ENCODE measurements at regions not wholly inside any gene's neighbourhood (a gene's known extent, or its start where the extent isn't known, plus 50 kb on each side); places are given as distances from the start of the nearest gene placed in this dataset.

DNA sequence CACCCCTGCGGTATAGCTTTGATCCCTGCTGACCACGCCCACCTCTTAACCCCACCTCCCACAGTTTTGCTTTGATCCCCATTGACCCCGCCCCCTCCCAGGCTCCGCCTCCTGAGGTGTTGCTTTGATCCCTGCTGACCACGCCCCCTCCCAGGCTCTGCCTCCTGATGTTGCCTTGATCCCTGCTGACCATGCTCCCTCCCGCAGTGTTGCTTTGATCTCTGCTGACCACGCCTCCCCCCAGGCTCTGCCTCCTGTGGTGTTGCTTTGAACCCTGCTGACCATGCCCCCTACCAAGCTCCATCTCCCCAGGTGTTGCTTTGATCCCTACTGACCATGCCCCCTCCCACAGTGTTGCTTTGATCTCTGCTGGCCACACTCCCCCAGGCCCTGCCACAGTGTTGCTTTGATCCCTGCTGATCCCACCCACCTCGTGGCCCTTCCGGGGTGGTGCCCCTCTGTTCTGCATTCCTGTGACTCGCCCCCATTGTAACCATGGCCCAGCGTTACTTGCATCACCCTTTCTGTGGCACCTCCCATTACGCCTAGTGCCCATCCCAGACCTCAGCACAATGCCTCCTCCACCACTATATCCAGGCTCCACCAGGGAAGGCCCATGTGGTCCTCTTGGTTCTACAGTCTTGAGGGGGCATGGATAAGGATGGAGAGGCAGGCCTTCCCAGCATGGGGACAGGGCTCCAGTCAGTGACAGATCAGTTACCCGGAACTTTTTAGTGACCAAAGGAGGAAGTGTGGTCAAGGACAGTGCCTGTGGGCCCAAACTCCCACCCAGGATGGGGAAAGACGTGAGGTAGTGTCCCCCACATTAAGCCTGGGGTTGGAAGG, 70.8 kb downstream of the ADRA2C start:
- no peak for DNase-seq (ENCODE audit: low spot score in 2 of 2)
- no peak overlapping the region for H3K4me3 Mint-ChIP-seq

DNA sequence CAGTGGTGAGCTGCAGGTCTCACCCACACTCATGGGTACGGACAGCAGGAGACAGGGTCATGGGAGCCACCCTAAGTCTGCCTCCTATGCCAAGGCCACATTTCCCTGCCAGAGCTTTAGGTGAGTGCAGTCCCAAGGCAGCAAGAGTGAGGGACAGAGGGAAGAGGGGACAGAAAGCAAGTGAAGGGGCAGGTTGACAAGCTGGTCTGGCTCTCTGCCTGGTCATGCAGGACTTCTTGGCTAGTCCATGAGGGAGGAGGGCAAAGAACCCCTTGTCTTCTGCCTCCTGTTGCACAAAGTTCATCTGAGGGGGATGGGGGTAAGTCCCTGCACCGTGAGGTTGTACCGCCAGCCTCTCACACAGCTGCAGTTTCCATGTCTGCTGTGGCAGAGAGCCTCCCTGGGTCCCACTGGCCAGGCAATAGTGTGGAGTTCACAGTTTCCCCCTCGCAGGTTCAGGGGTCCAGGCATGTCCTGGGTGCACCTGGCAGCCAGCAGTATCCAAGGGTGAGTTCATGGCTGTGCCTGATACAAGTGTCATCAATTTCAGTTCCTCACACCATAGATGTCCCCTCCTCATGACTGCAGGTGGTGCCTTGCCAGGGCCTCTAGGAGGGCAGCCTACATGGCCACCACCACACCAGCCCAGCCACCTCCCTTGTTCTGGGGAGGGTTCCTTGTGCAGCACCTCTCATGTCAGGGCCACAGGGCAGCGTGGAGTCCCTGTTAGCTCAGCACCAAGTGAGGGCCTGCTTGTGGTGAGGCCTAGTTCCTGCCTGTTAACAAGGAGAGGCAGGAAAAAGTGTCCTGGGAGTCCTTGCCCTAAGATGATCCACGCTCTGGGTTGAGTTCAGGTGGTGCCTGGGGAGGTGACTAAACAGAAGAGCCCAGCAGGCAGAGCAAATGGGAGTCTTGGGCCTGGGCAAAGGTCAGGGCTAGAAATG, 72.5 kb downstream of the ADRA2C start:
- H3K27me3 Mint-ChIP-seq: peaks cover 32% of the 10 kb centered on the region
- ATAC-seq (ENCODE audit: low read depth) (no peak), DNase-seq (ENCODE audit: low spot score in 2 of 2) (no peak)
- no peak overlapping the region for H3K4me3 Mint-ChIP-seq
- peaks cover 6% of the 10 kb centered on the region for H3K9me3 Mint-ChIP-seq
- H3K4me1 Mint-ChIP-seq: peaks cover 10% of the 10 kb centered on the region
- no peaks in the 10 kb centered on the region for H3K36me3 Mint-ChIP-seq
- no peak overlapping the region for H3K27ac Mint-ChIP-seq

More for the DNA sequence above, 70.8 kb downstream of the ADRA2C start:
- Mint-ChIP-seq H3K9me3 (peaks cover 6% of the 10 kb centered on the region), H3K27me3 (peaks cover 37% of the 10 kb centered on the region), H3K36me3 (no peaks in the 10 kb centered on the region), H3K4me1 (peaks cover 10% of the 10 kb centered on the region), H3K27ac (no peak overlapping the region)
- no peak for ATAC-seq (ENCODE audit: low read depth)

DNA sequence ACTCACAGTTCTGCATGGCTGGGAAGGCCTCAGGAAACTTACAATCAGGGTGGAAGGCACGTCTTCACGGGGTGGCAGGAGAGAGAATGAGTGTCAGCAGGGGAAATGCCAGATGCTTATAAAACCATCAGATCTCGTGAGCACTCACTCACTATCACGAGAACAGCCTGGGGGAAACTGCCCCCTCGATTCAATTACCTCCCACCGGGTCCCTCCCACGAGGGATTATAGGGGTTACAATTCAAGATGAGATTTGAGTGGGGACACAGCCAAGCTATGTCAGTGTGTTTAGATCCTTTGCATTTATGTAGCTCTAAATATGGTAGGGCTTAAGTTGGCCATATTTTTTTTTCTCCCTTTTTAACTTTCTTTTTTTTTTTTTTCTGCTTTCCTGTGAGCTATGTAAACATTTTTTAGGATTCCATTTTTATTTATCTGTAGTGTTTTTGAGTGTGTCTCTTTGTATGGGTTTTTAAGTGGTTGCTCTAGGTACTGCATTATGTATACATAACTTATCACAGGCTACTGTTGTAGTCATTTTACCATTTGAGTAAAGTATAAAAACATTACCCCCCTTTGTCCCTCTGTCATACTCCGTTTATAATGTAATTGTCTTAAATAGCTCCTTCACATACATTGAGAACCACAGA, 79.0 kb downstream of the ADRA2C start:
- Mint-ChIP-seq H3K36me3 (no peaks in the 10 kb centered on the region), H3K4me3 (no peak overlapping the region), H3K27me3 (peaks cover 10% of the 10 kb centered on the region), H3K27ac (no peak overlapping the region), H3K4me1 (peaks cover 3% of the 10 kb centered on the region), H3K9me3 (peaks cover 5% of the 10 kb centered on the region)
- ATAC-seq (ENCODE audit: low read depth) (no peak), DNase-seq (ENCODE audit: low spot score in 2 of 2) (no peak)

DNA sequence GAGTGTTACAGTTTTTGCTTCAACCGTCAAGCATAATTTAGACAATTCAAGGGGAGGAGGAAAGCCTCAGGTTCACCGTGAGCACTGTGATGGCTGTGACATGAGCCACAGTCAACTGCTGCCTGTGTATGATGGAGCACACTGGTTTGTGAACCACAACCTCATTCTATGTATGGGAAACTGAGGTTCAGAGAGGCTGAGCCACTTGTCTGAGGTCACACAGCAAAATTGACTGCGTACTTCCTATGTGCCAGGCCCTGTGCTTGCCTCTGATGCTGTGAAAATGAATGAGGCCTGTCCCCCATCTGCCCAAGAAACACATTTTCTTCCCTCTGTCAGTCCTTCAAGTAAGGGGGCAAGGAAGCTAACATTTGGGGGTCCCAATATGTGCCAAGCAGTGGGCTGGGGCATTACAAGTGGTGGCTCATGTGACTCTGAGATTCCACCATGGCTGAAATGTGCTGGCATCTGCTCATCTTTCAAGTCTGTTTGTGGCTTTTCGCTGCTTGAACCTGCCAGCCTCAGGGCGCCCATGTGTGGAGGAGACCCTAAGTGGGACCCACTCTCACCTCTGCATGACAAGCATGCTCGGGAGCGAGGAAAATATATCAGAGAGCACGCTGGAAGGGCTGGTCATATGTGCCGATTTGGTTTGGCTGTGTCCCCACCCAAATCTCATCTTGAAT, 79.7 kb downstream of the ADRA2C start:
- H3K27me3 Mint-ChIP-seq: peaks cover 13% of the 10 kb centered on the region
- peaks cover 3% of the 10 kb centered on the region for H3K4me1 Mint-ChIP-seq
- H3K27ac Mint-ChIP-seq: no peak overlapping the region
- ATAC-seq (ENCODE audit: low read depth): no peak
- H3K9me3 Mint-ChIP-seq: peaks cover 8% of the 10 kb centered on the region
- no peak overlapping the region for H3K4me3 Mint-ChIP-seq
- DNase-seq (ENCODE audit: low spot score in 2 of 2): no peak
- peaks cover 2% of the 10 kb centered on the region for H3K36me3 Mint-ChIP-seq

DNA sequence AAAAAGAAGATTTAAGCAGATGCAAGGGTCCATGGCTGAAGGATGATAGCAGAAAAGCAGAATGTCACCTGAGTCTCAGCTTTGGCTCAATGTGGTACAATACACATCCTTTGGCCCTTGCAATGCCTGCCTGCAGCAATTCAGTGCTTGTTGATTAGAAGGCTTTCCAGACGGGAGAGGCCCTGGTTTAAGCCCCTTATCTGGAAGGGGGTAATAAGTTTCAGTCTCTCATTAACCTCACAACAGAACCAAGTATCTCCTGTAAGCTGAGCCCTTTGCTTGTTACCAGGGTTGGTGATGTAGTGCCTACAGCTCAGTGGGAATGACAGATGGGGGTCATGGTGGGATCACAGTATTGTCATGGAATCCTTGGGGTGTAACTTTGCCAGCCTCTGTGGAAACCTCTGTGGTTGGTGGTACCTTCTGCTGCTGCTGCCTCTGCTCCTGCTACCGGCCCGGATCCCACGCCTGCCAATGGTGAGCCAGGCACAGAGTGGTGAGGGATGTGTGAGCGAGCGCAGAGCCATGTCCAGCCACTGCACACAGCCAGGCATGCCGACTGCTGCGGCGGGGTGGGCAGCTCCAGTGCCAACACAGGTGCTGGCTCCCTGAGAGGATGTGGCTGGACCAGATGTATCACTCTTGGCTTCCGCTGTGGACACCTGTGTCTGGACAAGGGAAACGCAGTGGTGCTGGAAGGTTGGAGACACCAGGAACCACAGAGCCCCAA, 81.2 kb downstream of the ADRA2C start:
- Mint-ChIP-seq H3K27me3 (peaks cover 9% of the 10 kb centered on the region), H3K4me3 (no peak overlapping the region), H3K27ac (no peak overlapping the region), H3K4me1 (peaks cover 3% of the 10 kb centered on the region), H3K36me3 (peaks cover 2% of the 10 kb centered on the region), H3K9me3 (peaks cover 8% of the 10 kb centered on the region)
- DNase-seq (ENCODE audit: low spot score in 2 of 2) (no peak), ATAC-seq (ENCODE audit: low read depth) (no peak)

DNA sequence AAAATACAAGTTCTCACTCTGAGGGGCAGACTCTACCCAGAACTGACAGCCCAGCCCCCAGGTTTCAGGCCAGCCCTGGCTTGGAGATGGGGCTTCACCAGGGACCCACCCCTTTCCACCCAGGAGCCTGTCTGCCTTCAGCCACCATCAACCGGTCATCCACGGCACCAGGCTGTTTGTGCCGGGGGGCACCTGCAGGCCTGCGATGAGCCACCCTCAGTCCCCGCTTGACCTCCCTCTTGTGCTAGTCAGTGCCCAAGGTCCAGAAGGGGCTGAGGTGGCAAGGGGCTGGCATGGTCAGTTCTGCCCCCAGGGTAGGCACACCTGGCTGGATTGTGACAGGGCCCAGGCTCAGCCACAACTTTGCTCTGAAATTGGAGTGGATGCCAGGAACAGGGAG, 82.1 kb downstream of the ADRA2C start:
- Mint-ChIP-seq H3K9me3 (peaks cover 8% of the 10 kb centered on the region), H3K4me3 (no peak overlapping the region), H3K36me3 (peaks cover 2% of the 10 kb centered on the region), H3K4me1 (peaks cover 3% of the 10 kb centered on the region), H3K27ac (no peak overlapping the region), H3K27me3 (peaks cover 11% of the 10 kb centered on the region)
- ATAC-seq (ENCODE audit: low read depth) (no peak), DNase-seq (ENCODE audit: low spot score in 2 of 2) (no peak)

DNA sequence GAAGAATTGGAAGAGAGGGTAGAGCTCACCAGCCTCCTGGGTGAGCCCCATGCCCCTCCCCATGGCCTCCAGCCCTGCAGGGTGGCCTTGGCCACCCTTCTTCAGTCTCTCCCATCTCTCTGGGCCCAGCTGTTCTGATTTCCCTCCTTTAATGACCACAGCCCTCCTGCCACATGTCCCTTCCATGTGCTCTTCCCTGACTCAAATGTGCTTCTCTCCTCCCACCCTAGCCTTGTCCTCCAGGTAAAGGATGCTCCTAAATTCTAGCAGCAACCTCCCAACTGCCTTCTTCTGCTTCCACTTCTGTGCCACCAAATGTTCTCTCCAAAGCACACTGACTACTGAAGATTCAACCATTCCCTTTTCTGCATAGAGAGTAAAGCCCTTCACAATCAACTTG, 83.0 kb downstream of the ADRA2C start:
- no peak for DNase-seq (ENCODE audit: low spot score in 2 of 2)
- peaks cover 2% of the 10 kb centered on the region for H3K36me3 Mint-ChIP-seq
- no peaks in the 10 kb centered on the region for H3K4me1 Mint-ChIP-seq
- H3K27ac Mint-ChIP-seq: no peak overlapping the region
- no peak for ATAC-seq (ENCODE audit: low read depth)
- no peak overlapping the region for H3K4me3 Mint-ChIP-seq
- H3K27me3 Mint-ChIP-seq: peaks cover 14% of the 10 kb centered on the region
- H3K9me3 Mint-ChIP-seq: peaks cover 8% of the 10 kb centered on the region

DNA sequence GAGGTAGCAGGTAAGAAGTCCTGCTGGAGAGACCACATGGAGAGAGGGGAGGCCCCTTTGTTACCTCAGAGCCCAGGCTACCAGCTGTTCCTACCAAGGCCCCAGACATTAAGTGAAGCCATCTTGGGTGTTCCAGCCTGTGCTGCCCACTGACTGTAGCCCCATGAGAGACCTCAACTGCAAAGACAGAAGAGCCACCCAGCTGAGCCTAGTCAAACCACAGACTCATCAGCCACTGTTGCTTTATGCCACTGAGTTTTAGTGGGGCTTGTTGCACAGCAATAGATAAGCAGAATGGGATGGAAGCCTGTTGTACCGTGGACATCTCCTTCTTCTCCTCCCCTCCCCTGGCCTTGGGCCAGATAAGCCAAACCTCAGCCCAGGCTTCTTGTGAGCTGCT, 83.9 kb downstream of the ADRA2C start:
- H3K36me3 Mint-ChIP-seq: peaks cover 2% of the 10 kb centered on the region

DNA sequence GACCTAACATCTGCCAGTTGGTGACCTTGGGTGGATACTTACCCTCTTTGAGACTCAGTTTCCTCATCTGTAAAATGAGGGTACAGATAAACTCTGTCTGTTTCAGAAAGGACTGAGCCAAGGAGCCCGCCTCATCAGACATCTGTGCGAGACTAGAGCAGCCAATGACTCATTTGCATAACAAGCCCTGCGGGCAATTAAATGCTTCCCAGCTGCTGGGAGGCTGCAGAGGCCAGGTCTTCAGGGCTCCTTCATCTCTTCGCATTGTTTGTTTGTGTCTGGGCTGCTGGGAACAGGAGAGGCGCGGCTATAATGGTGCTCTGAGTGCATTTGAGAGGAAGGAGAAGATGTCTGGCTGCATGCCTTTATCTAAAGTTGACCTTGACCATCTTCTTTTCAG, 85.0 kb downstream of the ADRA2C start:
- Mint-ChIP-seq H3K27me3 (peaks cover 22% of the 10 kb centered on the region), H3K4me1 (no peaks in the 10 kb centered on the region), H3K27ac (no peak overlapping the region), H3K9me3 (peaks cover 8% of the 10 kb centered on the region), H3K4me3 (no peak overlapping the region), H3K36me3 (peaks cover 2% of the 10 kb centered on the region)
- no peak for DNase-seq (ENCODE audit: low spot score in 2 of 2)
- ATAC-seq (ENCODE audit: low read depth): no peak

More for the DNA sequence above, 83.9 kb downstream of the ADRA2C start:
- DNase-seq (ENCODE audit: low spot score in 2 of 2) (no peak), ATAC-seq (ENCODE audit: low read depth) (no peak)
- no peak overlapping the region for H3K27ac Mint-ChIP-seq
- H3K4me3 Mint-ChIP-seq: no peak overlapping the region
- H3K9me3 Mint-ChIP-seq: peaks cover 8% of the 10 kb centered on the region
- H3K4me1 Mint-ChIP-seq: no peaks in the 10 kb centered on the region
- peaks cover 17% of the 10 kb centered on the region for H3K27me3 Mint-ChIP-seq

DNA sequence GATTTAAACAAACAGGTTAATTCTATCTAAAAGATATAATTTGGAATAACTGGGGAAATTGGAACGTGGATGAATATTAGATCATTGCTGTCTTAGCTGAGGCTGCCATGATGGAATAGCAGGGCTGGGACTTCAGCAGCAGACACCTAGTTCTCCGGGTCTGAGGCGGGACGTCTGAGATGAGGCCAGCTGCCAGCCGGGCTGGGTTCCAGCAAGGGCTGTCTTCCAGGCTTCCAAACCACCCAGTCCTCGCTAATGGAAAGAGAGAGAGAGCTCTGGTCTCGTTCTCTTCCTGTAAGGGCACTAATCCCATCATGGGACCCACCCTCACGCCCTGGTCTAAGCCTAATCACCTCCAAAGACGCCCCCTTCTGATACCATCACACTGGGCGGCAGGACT, 85.7 kb downstream of the ADRA2C start:
- ATAC-seq (ENCODE audit: low read depth) (no peak), DNase-seq (ENCODE audit: low spot score in 2 of 2) (no peak)
- Mint-ChIP-seq H3K27me3 (peaks cover 21% of the 10 kb centered on the region), H3K4me1 (no peaks in the 10 kb centered on the region), H3K9me3 (peaks cover 8% of the 10 kb centered on the region), H3K36me3 (peaks cover 2% of the 10 kb centered on the region), H3K27ac (no peak overlapping the region), H3K4me3 (no peak overlapping the region)

DNA sequence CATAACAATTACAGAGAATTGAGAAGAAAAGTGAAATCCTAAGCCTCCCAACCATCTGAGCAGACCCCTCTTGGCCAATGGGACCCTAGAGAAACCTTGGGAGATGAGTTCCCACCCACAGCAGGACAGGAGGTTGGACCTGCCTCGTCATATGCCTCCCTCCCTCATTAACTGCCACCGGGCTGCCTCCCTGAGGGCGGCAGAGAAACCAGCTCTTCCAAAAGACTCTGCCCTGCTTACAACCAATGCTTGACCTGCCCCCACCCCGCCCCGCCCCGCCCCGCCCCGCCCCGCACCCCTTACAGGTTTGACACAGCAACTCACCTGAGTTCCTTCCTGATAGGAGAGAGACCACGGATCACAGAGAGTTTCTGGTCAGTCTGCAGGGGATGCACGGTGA, 86.1 kb downstream of the ADRA2C start:
- Mint-ChIP-seq H3K36me3 (peaks cover 2% of the 10 kb centered on the region), H3K9me3 (peaks cover 8% of the 10 kb centered on the region), H3K27me3 (peaks cover 21% of the 10 kb centered on the region), H3K4me1 (no peaks in the 10 kb centered on the region), H3K27ac (no peak overlapping the region), H3K4me3 (no peak overlapping the region)
- DNase-seq (ENCODE audit: low spot score in 2 of 2) (no peak), ATAC-seq (ENCODE audit: low read depth) (no peak)

DNA sequence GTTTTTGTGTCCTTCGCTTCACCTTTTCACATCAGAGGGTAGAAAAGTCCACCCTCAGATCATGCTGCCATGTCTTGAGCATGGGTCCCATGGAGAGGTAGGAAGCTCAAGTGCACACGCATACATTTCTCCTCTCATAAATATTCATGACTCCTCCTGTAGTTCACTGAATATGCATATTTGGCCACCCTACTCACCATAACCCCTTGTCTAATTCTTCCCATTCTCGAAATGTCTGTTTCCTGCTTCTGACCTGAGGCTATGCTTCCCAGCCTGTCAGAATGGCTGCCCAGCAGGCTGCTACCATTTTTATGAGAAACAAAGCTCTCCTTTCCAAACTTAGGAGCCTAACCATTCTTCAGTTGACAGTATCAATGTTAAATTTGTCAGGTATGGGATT, 86.5 kb downstream of the ADRA2C start:
- no peak overlapping the region for H3K4me3 Mint-ChIP-seq
- H3K27me3 Mint-ChIP-seq: peaks cover 21% of the 10 kb centered on the region
- no peak overlapping the region for H3K27ac Mint-ChIP-seq
- no peak for ATAC-seq (ENCODE audit: low read depth)
- DNase-seq (ENCODE audit: low spot score in 2 of 2): no peak
- peaks cover 2% of the 10 kb centered on the region for H3K36me3 Mint-ChIP-seq
- H3K9me3 Mint-ChIP-seq: peaks cover 8% of the 10 kb centered on the region
- no peaks in the 10 kb centered on the region for H3K4me1 Mint-ChIP-seq

DNA sequence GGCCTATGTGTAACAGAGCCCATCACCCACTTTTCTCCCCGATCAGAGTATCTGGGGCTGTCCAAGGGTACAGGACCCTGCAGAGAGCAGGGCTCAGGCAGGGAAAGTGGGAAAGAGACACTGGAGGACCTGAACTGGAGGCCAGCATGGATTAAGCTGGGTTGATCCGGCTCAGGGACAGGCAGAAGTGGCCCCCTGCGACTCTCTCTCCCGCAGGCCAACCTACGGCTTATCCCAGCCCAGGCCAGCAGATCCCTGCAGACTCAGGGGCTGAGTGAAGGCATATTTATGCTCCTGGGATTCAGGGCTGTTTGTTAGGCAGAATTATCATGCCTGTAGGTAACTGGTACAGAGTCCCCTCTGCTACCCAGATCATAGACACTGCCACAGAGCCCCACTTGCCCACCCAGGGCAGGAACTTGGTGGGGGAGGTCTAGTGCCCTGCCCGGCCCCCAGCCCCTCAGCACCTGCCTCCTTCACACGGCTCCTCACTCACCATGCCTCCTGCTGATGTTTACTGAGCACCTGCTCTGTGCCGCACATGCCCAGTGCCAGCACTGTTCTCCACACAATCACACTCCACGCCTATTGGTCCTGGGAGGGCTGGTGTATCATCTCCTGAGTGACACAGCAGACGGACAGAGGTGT, 87.3 kb downstream of the ADRA2C start:
- H3K4me1 Mint-ChIP-seq: no peaks in the 10 kb centered on the region
- peaks cover 8% of the 10 kb centered on the region for H3K9me3 Mint-ChIP-seq

More for the DNA sequence above, 87.3 kb downstream of the ADRA2C start:
- DNase-seq (ENCODE audit: low spot score in 2 of 2) (no peak), ATAC-seq (ENCODE audit: low read depth) (no peak)
- Mint-ChIP-seq H3K36me3 (peaks cover 2% of the 10 kb centered on the region), H3K27me3 (peaks cover 21% of the 10 kb centered on the region), H3K27ac (no peak overlapping the region), H3K4me3 (no peak overlapping the region)

Data from memory B cell (primary cell).